NT2/D1 (cell line): ENCODE measurements at regions not wholly inside any gene's neighbourhood (a gene's known extent, or its start where the extent isn't known, plus 50 kb on each side); places are given as distances from the start of the nearest gene placed in this dataset.

Experiments
- SUZ12 ChIP-seq: IDR thresholded peaks from 2 replicates; pipeline ENCODE4 v1.6.1; 2011; ENCODE audit not compliant: insufficient read length, insufficient read depth; ENCODE audit errors: extremely low read depth
- YY1 ChIP-seq: IDR thresholded peaks from 2 replicates; pipeline ENCODE4 v1.6.1; 2011; ENCODE audit not compliant: insufficient read length, insufficient read depth

GRCh38 chrX:20352935-20353336 lies 86.2 kb upstream of the RPS6KA3 start:
- no peak for TF ChIP-seq YY1
- no peak for TF ChIP-seq SUZ12
